Keratinocyte (primary cell): ENCODE measurements at regions not wholly inside any gene's neighbourhood (a gene's known extent, or its start where the extent isn't known, plus 50 kb on each side); places are given as distances from the start of the nearest gene placed in this dataset.

Experiments used
- CTCF ChIP-seq, 3 experiments: IDR thresholded peaks in 1 of 3; conservative IDR thresholded peaks in 1 of 3; optimal IDR thresholded peaks in 1 of 3; 2 replicates in 2 of 3; 3 replicates in 1 of 3; pipeline versions ENCODE3 to v1.5.1; 2011; ENCODE audit warnings: low read length in 3 of 3, mild to moderate bottlenecking in 3 of 3, moderate library complexity in 2 of 3, control low read depth in 1 of 3, inconsistent platforms in 1 of 3; ENCODE audit not compliant: insufficient read depth in 2 of 3; ENCODE audit errors: extremely low read depth in 1 of 3
- EZH2 ChIP-seq: IDR thresholded peaks from one replicate; pipeline ENCODE4 v1.6.1; 2012; ENCODE audit warnings: inconsistent platforms, mild to moderate bottlenecking, low read length, moderate library complexity

- TF ChIP-seq CTCF (optimal IDR thresholded peaks at IDR 0.05 in 1 of 3, IDR thresholded peaks at IDR 0.05 in 1 of 3, conservative IDR thresholded peaks at IDR 0.05 in 1 of 3; ENCODE audit: extremely low read depth in 1 of 3, insufficient read depth in 2 of 3, low read length in 3 of 3), result no peak
- no peak for TF ChIP-seq EZH2
Measured at GRCh38 chr1:216833509-216833908, 110.3 kb upstream of the ESRRG start.
